Muscle of leg (tissue), 3 donors: ENCODE measurements at regions not wholly inside any gene's neighbourhood (a gene's known extent, or its start where the extent isn't known, plus 50 kb on each side); places are given as distances from the start of the nearest gene placed in this dataset.

Source experiments
- DNase-seq: peaks from one replicate; pipeline ENCODE4 v3.0.0; 2013
- H3K27ac ChIP-seq: one replicate; pipeline ENCODE4 v1.5.1; 2013; ENCODE audit warnings: mild to moderate bottlenecking, low read length, control low read depth
- H3K27me3 ChIP-seq: one replicate; pipeline ENCODE4 v1.6.1; 2013; ENCODE audit warnings: low read length; ENCODE audit not compliant: control insufficient read depth, insufficient read depth
- H3K36me3 ChIP-seq: one replicate; pipeline ENCODE4 v1.6.1; 2013; ENCODE audit warnings: low read length; ENCODE audit not compliant: control insufficient read depth, insufficient read depth
- H3K4me1 ChIP-seq: one replicate; pipeline ENCODE4 v1.6.1; 2013; ENCODE audit warnings: low read length; ENCODE audit not compliant: control insufficient read depth, insufficient read depth
- H3K4me3 ChIP-seq: one replicate; pipeline ENCODE4 v1.5.1; 2013; ENCODE audit warnings: low read length, control low read depth
- H3K9me3 ChIP-seq: replicated peaks from 2 replicates; pipeline ENCODE4 v1.6.1; 2013; ENCODE audit warnings: low read depth, low read length; ENCODE audit not compliant: control insufficient read depth
- WGBS: methylation state at CpG from one replicate; pipeline ENCODE4 v1.1.5; 2013; ENCODE audit warnings: missing lambda C conversion rate; ENCODE audit not compliant: insufficient coverage; 5-methylcytosine and 5-hydroxymethylcytosine counted together

DNA sequence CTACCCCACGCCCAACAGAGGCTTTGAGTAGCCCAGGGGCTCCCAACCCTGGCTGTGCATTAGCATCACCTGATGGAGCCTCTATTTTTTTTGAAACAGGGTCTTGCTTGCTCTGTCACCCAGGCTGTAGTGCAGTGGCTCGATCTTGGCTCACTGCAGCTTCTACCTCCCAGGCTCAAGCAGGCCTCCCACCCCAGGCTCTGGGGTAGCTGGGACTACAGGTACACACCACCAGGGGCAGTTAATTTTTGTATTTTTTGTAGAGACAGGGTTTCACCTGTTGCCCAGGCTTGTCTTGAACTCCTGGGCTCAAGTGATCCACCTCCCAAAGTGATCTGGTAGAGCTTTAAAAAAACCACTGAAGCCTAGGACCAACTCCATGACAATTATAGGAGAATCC lies 394.8 kb upstream of the ATP5MC3 start:
- Histone ChIP-seq H3K4me1 (peaks cover 3% of the 10 kb centered on the region), H3K4me3 (no peak overlapping the region), H3K27ac (no peak overlapping the region), H3K9me3 (no peaks in the 10 kb centered on the region), H3K36me3 (no peaks in the 10 kb centered on the region), H3K27me3 (no peaks in the 10 kb centered on the region)
- 70% methylated on average over 1 of the region's 2 CpGs for WGBS
- no peak for DNase-seq

DNA sequence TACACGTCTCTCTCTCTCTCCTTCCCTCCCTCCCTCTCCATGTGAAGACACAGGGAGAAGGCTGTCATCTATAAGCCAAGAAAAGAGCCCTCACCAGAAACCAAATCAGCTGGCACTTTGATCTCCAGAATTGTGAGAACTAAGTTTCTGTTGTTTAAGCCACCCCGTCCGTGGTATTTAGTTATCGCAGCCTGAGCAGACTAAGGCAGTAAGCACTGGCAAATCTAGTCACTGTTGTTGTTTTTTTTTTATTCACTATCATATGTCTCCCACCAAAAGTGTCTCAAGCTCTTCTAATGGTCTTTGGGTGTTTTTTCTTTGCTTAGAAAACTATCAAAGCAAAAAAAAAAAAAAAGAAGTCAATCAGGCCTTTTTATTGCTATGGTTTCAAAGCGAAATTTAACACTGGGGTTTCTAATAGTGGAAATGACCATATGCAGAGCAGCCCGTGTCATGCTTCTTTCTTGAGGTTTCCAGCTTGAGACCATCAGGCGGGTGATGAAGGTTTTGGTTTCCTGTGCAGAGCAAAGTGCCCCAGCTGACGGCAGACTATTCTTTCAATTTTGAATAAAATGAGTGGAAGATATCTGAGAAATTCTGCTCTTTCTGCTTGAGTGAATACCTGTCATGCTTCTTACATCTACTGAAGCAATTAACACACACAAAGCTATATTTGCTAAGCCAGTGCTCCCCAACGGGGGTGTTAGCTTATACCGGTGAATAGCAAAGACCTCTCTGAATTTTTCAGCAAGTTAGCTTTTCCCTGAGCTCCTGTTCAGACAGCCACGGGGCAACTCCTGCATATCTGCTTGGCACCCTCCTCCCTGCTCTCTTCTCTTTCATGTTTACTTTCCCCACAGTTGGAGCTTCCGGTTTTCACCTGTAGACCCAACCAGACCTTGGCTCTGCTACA lies 394.1 kb upstream of the ATP5MC3 start:
- no peak overlapping the region for H3K27ac ChIP-seq
- WGBS, result 42% methylated on average over 8 of the region's 12 CpGs

DNA sequence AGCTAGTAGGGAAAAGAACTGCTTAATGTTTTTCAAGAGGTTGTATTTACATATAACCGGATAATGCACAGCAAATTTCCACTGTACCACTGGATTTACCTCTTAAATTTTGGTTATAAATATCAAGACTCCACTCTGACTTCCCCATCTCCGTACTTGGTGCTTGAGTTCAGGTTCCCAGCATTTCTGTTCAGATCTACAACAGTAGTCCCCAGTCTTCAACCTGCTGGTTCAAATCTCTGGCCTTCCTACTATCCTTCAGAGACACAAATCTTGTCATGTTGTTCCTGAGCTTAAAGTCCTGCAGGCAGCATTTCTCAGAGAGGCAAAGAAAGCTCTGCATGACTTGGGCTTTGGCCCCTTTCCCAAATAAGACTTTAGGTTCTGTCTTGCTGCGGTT lies 392.6 kb upstream of the ATP5MC3 start:
- H3K4me1 ChIP-seq, result peaks cover 3% of the 10 kb centered on the region
- H3K27ac ChIP-seq, result no peak overlapping the region
- DNase-seq, result no peak
- WGBS, result 96% methylated on average over 2 of the region's 3 CpGs
- no peaks in the 10 kb centered on the region for H3K9me3 ChIP-seq
- no peaks in the 10 kb centered on the region for H3K27me3 ChIP-seq
- no peaks in the 10 kb centered on the region for H3K36me3 ChIP-seq
- H3K4me3 ChIP-seq, result no peak overlapping the region

More for the DNA sequence above, 394.1 kb upstream of the ATP5MC3 start:
- Histone ChIP-seq H3K4me1 (peaks cover 3% of the 10 kb centered on the region), H3K27me3 (no peaks in the 10 kb centered on the region), H3K4me3 (no peak overlapping the region), H3K9me3 (no peaks in the 10 kb centered on the region), H3K36me3 (no peaks in the 10 kb centered on the region)
- DNase-seq, result no peak

DNA sequence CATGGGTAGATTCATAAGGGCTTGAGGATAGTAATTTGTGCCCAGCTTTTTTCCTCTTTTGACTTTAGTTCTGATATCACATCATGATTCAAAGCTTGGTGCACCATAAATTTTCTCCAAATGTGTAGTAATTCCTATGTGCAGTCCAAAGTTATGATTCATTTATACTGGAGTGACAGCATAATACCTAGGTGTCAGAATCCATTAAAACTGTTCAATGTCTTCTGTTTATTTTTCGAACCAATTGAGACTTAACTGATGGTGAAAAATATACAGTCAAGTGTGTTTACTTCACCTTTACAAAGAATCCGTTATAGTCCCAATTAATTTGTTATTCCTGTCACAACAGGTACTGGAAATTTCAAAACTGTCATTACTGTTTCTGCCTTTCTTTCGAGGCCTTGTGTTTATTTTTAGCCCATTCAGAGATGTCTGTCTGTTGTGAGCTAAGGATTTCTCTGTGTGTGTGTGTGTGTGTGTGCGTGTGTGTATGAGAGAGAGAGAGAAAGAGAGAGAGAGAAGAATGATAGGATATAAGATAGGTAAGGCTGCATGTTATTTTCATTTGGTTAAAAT lies 389.7 kb upstream of the ATP5MC3 start:
- DNase-seq, result no peak
- no peaks in the 10 kb centered on the region for H3K36me3 ChIP-seq
- no peaks in the 10 kb centered on the region for H3K9me3 ChIP-seq
- H3K4me3 ChIP-seq, result no peak overlapping the region
- H3K4me1 ChIP-seq, result peaks cover 3% of the 10 kb centered on the region
- no peaks in the 10 kb centered on the region for H3K27me3 ChIP-seq
- H3K27ac ChIP-seq, result no peak overlapping the region
- no CpG with 5 or more reads among the region's 4 CpGs for WGBS

DNA sequence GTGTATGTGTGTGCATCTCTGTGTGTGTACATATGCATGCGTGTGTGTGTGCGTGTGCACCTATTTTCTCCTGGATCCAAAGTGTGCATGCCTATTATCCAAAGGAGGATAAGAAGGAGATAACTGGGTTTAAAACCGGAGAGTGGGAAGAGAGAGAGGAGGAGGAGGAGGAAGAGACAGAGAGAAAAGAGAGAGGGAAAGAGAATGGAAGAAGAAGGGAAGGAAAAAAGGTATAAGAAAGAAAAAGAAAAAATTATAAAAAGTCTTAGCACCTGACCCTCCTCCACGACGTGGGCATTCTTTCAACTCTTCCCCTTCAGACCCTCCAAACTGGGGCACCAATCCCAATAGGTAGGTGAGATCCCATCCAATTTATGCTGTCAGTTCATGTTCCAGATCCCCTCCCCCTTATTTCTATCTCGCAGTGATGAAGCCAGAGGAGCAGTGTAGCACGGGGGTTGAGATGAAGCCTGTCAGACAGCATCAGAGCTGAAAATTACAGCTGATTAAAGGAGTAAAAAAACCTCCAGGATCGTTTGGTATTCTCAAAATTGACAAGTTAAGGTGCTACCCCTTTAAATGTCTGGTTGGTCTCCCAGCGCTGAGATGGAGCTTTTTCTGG lies 386.7 kb upstream of the ATP5MC3 start:
- H3K4me1 ChIP-seq, result no peaks in the 10 kb centered on the region
- DNase-seq, result no peak
- H3K36me3 ChIP-seq, result no peaks in the 10 kb centered on the region
- H3K27me3 ChIP-seq, result no peaks in the 10 kb centered on the region
- H3K27ac ChIP-seq, result no peak overlapping the region
- WGBS, result 75% methylated on average over 6 of the region's 9 CpGs
- no peak overlapping the region for H3K4me3 ChIP-seq
- H3K9me3 ChIP-seq, result no peaks in the 10 kb centered on the region

DNA sequence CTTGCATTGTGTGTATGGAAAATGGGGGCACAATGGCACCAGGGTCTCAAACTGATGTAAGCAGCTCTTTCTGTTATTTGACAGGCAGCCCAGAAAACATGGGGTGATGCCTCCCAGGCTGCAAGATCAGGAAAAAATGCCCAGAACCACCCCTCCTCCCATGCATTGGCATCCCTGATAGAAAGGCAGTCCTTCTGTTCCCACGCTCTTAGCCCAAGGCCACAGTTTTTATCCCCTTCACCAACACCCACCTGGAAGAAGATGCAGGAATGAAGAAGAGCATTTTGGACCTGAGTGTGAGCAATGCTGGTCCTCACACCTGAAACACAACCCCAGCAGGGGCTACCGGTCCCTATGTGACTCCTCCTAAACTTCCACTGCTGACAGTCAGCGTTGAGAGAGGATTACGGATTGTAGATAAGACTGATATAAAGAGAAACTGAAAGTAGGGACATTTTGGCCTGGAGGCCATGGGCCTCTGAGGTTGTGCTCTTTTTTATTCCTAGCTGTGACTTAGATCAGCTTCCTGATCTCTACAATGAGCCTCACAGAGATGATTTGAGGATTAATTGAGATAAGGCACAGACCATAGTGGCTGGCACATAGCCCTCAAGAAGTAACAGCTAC lies 386.0 kb upstream of the ATP5MC3 start:
- Histone ChIP-seq H3K27me3 (no peaks in the 10 kb centered on the region), H3K9me3 (no peaks in the 10 kb centered on the region), H3K4me1 (no peaks in the 10 kb centered on the region), H3K27ac (no peak overlapping the region), H3K36me3 (no peaks in the 10 kb centered on the region), H3K4me3 (no peak overlapping the region)
- no CpG with 5 or more reads among the region's 4 CpGs for WGBS
- no peak for DNase-seq

DNA sequence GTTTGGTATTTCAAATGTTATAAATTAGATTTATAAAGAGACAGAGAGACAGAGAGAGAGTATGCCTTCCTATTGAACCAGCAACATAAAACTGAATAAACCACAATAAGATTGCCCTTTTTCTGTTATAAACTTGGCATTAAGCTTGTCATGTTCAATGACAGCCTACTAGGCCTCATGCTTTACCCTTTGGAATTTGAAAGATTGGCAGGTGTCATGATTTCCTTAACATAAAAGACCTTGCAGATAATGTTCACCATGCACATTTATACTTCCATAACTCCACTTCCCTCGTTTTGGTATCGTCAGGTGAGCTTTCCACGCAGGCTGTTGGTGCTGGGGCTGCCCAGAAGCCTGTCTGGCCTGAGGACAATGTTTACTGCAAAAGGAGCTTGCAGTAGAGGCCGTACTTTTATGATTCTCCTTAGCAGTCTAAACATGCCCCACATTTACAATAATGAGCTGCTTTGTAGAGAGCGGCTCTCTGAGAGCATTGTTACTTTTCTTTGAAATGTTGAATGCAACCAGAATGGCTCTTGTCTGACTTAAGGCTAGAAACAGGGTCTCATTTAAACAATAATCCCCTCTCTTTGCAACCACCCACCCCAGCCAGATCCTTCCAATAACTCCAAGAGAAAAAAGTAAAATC lies 379.1 kb upstream of the ATP5MC3 start:
- WGBS, result 74% methylated on average over 3 of the region's 5 CpGs
- no peak overlapping the region for H3K4me3 ChIP-seq
- DNase-seq, result no peak
- H3K9me3 ChIP-seq, result no peaks in the 10 kb centered on the region
- no peaks in the 10 kb centered on the region for H3K4me1 ChIP-seq
- no peaks in the 10 kb centered on the region for H3K36me3 ChIP-seq
- H3K27me3 ChIP-seq, result no peaks in the 10 kb centered on the region
- H3K27ac ChIP-seq, result no peak overlapping the region

DNA sequence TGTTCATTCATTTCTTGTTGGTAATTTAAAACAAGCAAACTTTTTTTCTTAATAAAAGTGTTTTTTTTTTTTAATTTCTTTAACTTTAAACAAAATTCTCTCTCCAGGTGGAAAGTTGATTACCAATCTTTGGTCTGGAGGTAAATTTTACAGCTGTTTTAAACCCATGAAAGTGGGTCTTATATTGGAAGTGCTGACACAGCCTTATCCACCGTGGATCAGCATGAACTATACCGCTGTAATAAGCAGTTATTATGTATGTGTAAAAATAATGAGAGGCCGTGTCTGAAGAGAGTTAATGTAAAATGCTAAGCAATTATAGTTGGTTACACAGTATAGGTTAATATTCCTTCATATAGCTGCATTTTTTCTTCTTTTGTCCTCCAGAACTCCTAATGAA lies 378.1 kb upstream of the ATP5MC3 start:
- Histone ChIP-seq H3K27ac (no peak overlapping the region), H3K27me3 (no peaks in the 10 kb centered on the region), H3K9me3 (no peaks in the 10 kb centered on the region), H3K36me3 (no peaks in the 10 kb centered on the region), H3K4me3 (no peak overlapping the region), H3K4me1 (no peaks in the 10 kb centered on the region)
- DNase-seq, result no peak
- WGBS, result no CpG with 5 or more reads among the region's 3 CpGs

DNA sequence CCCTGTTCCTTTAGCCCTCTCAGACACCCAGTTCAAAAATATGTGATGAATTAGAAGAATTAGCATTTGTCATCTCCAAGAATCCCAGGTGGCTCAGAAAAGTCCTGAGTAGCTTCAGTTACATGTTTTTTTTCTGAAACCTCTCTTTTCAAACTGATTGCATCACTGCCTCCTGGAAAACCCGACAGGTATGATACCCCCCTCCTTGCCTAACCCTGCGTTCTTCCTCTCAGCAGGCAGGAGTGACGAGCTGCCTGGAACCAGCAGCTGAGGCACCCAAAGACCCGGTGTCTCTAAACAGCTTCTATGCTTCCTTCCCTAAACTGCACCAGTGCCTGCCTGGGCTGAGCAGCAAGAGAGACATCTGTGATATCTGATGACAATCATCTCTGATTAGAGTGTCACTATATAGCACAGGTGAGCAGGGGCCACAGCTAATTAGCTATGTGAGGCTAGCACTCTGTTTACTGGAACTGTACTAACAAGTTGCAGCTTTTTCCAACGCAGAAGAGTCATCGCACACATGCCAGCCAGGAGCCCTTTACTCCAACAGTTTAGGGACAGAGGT lies 376.4 kb upstream of the ATP5MC3 start:
- DNase-seq, result no peak
- Histone ChIP-seq H3K4me1 (no peaks in the 10 kb centered on the region), H3K4me3 (no peak overlapping the region), H3K9me3 (no peaks in the 10 kb centered on the region), H3K27me3 (no peaks in the 10 kb centered on the region), H3K27ac (no peak overlapping the region), H3K36me3 (no peaks in the 10 kb centered on the region)
- 27% methylated on average over 2 of the region's 6 CpGs for WGBS
